B cell (primary cell): ENCODE measurements at regions not wholly inside any gene's neighbourhood (a gene's known extent, or its start where the extent isn't known, plus 50 kb on each side); places are given as distances from the start of the nearest gene placed in this dataset.

ENCODE experiments used
- CTCF ChIP-seq: fragments of 200-600 bp; IDR thresholded peaks from one replicate; pipeline ENCODE4 v1.8.0; 2022; ENCODE audit warnings: antibody characterized with exemption, mild to moderate bottlenecking
- EZH2 ChIP-seq: IDR thresholded peaks from 2 replicates; pipeline ENCODE4 v1.6.1; 2012; ENCODE audit warnings: borderline replicate concordance, low read depth, mild to moderate bottlenecking, moderate library complexity, low read length; ENCODE audit not compliant: insufficient read depth, poor library complexity, severe bottlenecking

GRCh38 chr4:8793571-8794160 is 78.0 kb downstream of the HMX1 start:
- no peak for TF ChIP-seq CTCF
- TF ChIP-seq EZH2: no peak
